ENCODE measurements at regions not wholly inside any gene's neighbourhood (a gene's known extent, or its start where the extent isn't known, plus 50 kb on each side); places are given as distances from the start of the nearest gene placed in this dataset.

GRCh38 chr9:89715318-89715858 is 110.6 kb downstream of the GADD45G start:
- no peaks in the 10 kb centered on the region for H3K27me3 ChIP-seq
- H3K9me3 ChIP-seq, result no peaks in the 10 kb centered on the region
- no peak for TF ChIP-seq CTCF (IDR thresholded peaks at IDR 0.05)
- no peak overlapping the region for H3K4me3 ChIP-seq (ENCODE audit: low read depth in 1 of 2, low read length in 1 of 2)
- no peaks in the 10 kb centered on the region for H3K36me3 ChIP-seq
- H3K27ac ChIP-seq, result no peak overlapping the region
- H3K4me1 ChIP-seq (ENCODE audit: control insufficient read depth in 1 of 2, insufficient read depth in 1 of 2, low read depth in 1 of 2, low read length in 1 of 2), result peaks cover 24% of the 10 kb centered on the region in 2 experiments

- Histone ChIP-seq H3K4me3 (ENCODE audit: low read depth in 1 of 2, low read length in 1 of 2) (no peak overlapping the region), H3K27me3 (no peaks in the 10 kb centered on the region), H3K9me3 (no peaks in the 10 kb centered on the region), H3K4me1 (ENCODE audit: control insufficient read depth in 1 of 2, insufficient read depth in 1 of 2, low read depth in 1 of 2, low read length in 1 of 2) (peaks cover 24% of the 10 kb centered on the region in 2 experiments), H3K36me3 (no peaks in the 10 kb centered on the region), H3K27ac (no peak overlapping the region)
- TF ChIP-seq CTCF (IDR thresholded peaks at IDR 0.05), result no peak
Measured at GRCh38 chr9:89715881-89716280, 111.1 kb downstream of the GADD45G start.

- TF ChIP-seq CTCF (IDR thresholded peaks at IDR 0.05), result no peak
- H3K4me1 ChIP-seq (ENCODE audit: control insufficient read depth in 1 of 2, insufficient read depth in 1 of 2, low read depth in 1 of 2, low read length in 1 of 2), result peaks cover 24 to 26% of the 10 kb centered on the region in 2 experiments
- no peak overlapping the region for H3K4me3 ChIP-seq (ENCODE audit: low read depth in 1 of 2, low read length in 1 of 2)
- no peak overlapping the region for H3K27ac ChIP-seq
- H3K36me3 ChIP-seq, result no peaks in the 10 kb centered on the region
- H3K9me3 ChIP-seq, result no peaks in the 10 kb centered on the region
- no peaks in the 10 kb centered on the region for H3K27me3 ChIP-seq
Measured at GRCh38 chr9:89716559-89716958, 111.7 kb downstream of the GADD45G start.

DNA sequence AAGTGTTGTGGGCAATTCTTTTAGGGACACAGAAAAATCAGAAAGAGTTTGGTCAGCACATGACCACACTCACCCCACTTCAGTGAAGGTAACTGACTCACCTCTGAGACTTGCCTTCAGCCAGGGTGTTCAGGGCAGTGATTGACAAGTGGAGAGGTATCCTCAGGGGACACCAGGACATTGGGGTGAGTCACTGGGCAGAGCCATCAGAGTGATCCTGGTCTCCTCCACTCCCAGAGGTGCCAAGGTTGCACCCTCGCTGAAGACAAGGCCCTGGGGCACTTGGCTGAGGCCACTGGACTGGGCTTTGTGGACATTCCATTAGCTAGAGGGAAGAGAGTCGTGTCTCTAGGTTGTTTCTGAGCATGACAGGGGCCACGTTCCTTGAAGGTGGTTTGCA is 113.4 kb downstream of the GADD45G start:
- Histone ChIP-seq H3K4me3 (ENCODE audit: low read depth in 1 of 2, low read length in 1 of 2) (no peak overlapping the region), H3K9me3 (no peaks in the 10 kb centered on the region), H3K36me3 (no peaks in the 10 kb centered on the region), H3K27ac (no peak overlapping the region), H3K4me1 (ENCODE audit: control insufficient read depth in 1 of 2, insufficient read depth in 1 of 2, low read depth in 1 of 2, low read length in 1 of 2) (peaks cover 34 to 35% of the 10 kb centered on the region in 2 experiments), H3K27me3 (no peaks in the 10 kb centered on the region)
- TF ChIP-seq CTCF (IDR thresholded peaks at IDR 0.05), result no peak

DNA sequence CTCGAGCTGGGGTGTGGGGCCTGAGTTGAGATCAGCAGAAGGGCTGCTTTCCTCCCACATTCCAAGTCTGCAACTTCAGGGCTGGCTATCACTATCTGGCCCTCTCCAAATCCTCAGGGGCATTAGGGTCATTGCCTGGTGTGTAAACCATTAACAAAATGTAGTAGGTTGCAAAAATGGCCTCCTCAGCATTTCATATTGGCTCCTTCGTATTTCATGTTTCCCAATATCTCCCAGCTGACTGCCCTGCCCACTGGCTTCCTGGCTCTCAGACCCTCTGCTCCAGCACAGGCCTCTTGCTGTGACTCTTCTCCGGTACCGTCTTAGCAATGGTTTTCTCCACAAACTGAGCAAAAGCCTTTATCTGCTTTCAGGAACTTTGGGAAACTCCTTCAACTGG is 113.8 kb downstream of the GADD45G start:
- Histone ChIP-seq H3K9me3 (no peaks in the 10 kb centered on the region), H3K4me1 (ENCODE audit: control insufficient read depth in 1 of 2, insufficient read depth in 1 of 2, low read depth in 1 of 2, low read length in 1 of 2) (peaks cover 34 to 35% of the 10 kb centered on the region in 2 experiments), H3K36me3 (no peaks in the 10 kb centered on the region), H3K27ac (no peak overlapping the region), H3K27me3 (no peaks in the 10 kb centered on the region), H3K4me3 (ENCODE audit: low read depth in 1 of 2, low read length in 1 of 2) (no peak overlapping the region)
- TF ChIP-seq CTCF (IDR thresholded peaks at IDR 0.05), result no peak

- no peak for TF ChIP-seq CTCF (IDR thresholded peaks at IDR 0.05)
- no peaks in the 10 kb centered on the region for H3K27me3 ChIP-seq
Measured at GRCh38 chr9:89719202-89719601, 114.4 kb downstream of the GADD45G start.

More at GRCh38 chr9:89719202-89719601, 114.4 kb downstream of the GADD45G start:
- Histone ChIP-seq H3K36me3 (no peaks in the 10 kb centered on the region), H3K4me3 (ENCODE audit: low read depth in 1 of 2, low read length in 1 of 2) (no peak overlapping the region), H3K27ac (no peak overlapping the region), H3K9me3 (no peaks in the 10 kb centered on the region), H3K4me1 (ENCODE audit: control insufficient read depth in 1 of 2, insufficient read depth in 1 of 2, low read depth in 1 of 2, low read length in 1 of 2) (peaks cover 34 to 35% of the 10 kb centered on the region in 2 experiments)

Measured in neutrophil (primary cell).